ENCODE measurements at regions not wholly inside any gene's neighbourhood (a gene's known extent, or its start where the extent isn't known, plus 50 kb on each side); places are given as distances from the start of the nearest gene placed in this dataset.
"Not testable (repeated sequence)": the region's sequence is repeated elsewhere in the genome, so short reads cannot be mapped to it uniquely, and the experiment has no call there.

DNA sequence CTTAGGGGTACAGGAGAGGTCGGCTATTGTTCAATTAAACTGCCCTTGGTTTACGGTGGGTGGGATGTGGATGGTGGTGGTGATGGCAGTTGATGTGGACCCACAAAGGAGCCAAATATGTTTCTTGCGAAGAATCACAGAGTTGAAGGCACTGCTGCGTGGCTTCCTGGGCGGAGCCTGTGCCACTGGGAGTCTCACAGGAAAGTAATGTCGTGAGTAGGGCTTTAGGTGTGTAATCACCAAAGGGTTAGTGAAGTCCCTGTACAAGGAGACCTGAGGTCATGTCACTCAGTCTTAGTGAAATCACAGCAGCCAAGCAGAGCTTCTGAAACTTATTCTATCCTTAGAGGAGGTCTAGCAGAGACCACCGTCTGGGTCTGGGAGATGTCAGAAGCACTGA lies 215.3 kb downstream of the ANKRD36B start:
- no CpG with 5 or more reads among the region's 7 CpGs for WGBS (ENCODE audit: insufficient coverage)
- H3K9me3 ChIP-seq (ENCODE audit: control insufficient read depth, insufficient read depth, low read length); H3K9me3 Mint-ChIP-seq; H3K27ac ChIP-seq (ENCODE audit: low read length); H3K27me3 Mint-ChIP-seq (ENCODE audit: low read depth in 2 of 2); H3K4me1 ChIP-seq (ENCODE audit: control insufficient read depth, insufficient read depth, low read length); H3K4me3 Mint-ChIP-seq; H3K27ac Mint-ChIP-seq; H3K27me3 ChIP-seq (ENCODE audit: control insufficient read depth, insufficient read depth, low read length); H3K36me3 ChIP-seq (ENCODE audit: control insufficient read depth, insufficient read depth, low read length); DNase-seq; H3K4me3 ChIP-seq (ENCODE audit: low read length); intact Hi-C loops (cut with micrococcal nuclease); H3K4me1 Mint-ChIP-seq; H3K36me3 Mint-ChIP-seq; ATAC-seq: not testable (repeated sequence)

DNA sequence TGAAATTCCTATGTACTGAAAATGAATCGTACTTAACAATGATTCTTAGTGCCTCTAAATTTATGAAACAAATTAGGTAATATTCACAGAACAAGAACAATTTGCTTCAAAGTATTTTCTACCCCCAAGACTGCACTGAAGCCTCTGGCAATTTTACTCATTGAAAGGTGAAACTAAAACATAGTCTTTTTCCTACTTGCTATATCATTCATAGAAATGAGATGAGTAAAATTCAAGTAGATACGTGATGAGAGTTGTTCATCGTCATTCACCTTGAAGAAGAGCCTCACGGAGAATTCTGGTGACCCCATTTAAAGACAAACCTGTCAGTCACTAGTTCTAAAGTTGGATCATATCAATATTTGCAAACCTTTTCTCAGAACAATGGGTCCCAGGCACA lies 226.5 kb downstream of the ANKRD36B start:
- H3K27ac Mint-ChIP-seq, H3K4me3 Mint-ChIP-seq, H3K4me1 Mint-ChIP-seq: not testable (repeated sequence)

DNA sequence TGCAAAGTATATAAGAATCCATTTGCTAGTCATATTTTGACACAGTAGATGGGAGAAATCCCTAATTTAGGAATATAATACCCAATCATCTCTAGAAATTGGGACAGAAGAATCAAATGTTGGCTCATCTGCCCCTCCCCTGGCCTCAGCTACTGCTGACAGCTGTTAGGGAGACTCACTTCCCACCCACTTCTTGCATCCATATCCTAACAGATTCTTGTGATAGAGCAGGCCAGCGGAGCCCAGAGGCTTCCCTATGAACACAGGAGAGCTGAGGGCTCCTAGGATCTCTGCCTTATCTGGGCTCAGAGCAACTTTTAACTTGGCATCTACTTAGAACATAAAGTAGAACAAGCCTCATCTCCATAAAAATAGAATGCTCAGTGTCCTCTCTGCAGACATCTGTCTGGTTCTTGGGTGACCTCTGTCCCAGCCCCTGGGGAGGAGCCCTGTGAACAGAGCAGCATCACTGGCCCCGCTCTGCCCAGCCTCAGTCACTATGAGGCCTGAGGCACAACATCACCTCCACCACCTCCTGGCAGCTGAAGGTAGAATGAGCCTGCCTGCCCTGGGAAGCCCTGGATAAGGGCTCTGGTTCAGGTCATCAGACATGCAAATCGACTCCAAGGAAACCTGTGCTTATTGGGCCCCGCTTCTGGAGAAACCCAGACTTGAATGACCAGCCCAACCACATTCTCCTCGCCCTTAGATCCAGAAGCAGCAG lies 229.7 kb downstream of the ANKRD36B start:
- no peaks in the 10 kb centered on the region for H3K4me1 ChIP-seq (ENCODE audit: control insufficient read depth, insufficient read depth, low read length)
- H3K27me3 ChIP-seq (ENCODE audit: control insufficient read depth, insufficient read depth, low read length): peaks cover 4% of the 10 kb centered on the region
- no peak overlapping the region for H3K4me3 ChIP-seq (ENCODE audit: low read length)
- no peaks in the 10 kb centered on the region for H3K36me3 Mint-ChIP-seq
- H3K9me3 ChIP-seq (ENCODE audit: control insufficient read depth, insufficient read depth, low read length): no peaks in the 10 kb centered on the region
- DNase-seq (no peak), ATAC-seq (no peak)
- peaks cover 11 to 42% of the 10 kb centered on the region in 2 donors for H3K27me3 Mint-ChIP-seq (ENCODE audit: low read depth in 2 of 2)
- TF ChIP-seq, protein P1, sequence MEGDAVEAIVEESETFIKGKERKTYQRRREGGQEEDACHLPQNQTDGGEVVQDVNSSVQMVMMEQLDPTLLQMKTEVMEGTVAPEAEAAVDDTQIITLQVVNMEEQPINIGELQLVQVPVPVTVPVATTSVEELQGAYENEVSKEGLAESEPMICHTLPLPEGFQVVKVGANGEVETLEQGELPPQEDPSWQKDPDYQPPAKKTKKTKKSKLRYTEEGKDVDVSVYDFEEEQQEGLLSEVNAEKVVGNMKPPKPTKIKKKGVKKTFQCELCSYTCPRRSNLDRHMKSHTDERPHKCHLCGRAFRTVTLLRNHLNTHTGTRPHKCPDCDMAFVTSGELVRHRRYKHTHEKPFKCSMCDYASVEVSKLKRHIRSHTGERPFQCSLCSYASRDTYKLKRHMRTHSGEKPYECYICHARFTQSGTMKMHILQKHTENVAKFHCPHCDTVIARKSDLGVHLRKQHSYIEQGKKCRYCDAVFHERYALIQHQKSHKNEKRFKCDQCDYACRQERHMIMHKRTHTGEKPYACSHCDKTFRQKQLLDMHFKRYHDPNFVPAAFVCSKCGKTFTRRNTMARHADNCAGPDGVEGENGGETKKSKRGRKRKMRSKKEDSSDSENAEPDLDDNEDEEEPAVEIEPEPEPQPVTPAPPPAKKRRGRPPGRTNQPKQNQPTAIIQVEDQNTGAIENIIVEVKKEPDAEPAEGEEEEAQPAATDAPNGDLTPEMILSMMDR (IDR thresholded peaks at IDR 0.05): no peak
- H3K27ac Mint-ChIP-seq: no peak overlapping the region
- WGBS (ENCODE audit: insufficient coverage): 84% methylated on average over 2 of the region's 5 CpGs
- no peaks in the 10 kb centered on the region for H3K9me3 Mint-ChIP-seq
- intact Hi-C loops (cut with micrococcal nuclease): no loop called here
- H3K4me3 Mint-ChIP-seq: no peak overlapping the region
- no peaks in the 10 kb centered on the region for H3K4me1 Mint-ChIP-seq
- H3K36me3 ChIP-seq (ENCODE audit: control insufficient read depth, insufficient read depth, low read length): no peaks in the 10 kb centered on the region
- no peak overlapping the region for H3K27ac ChIP-seq (ENCODE audit: low read length)

More for the DNA sequence above, 226.5 kb downstream of the ANKRD36B start:
- H3K4me1 ChIP-seq (ENCODE audit: control insufficient read depth, insufficient read depth, low read length); H3K36me3 ChIP-seq (ENCODE audit: control insufficient read depth, insufficient read depth, low read length); H3K9me3 ChIP-seq (ENCODE audit: control insufficient read depth, insufficient read depth, low read length); H3K27ac ChIP-seq (ENCODE audit: low read length); H3K4me3 ChIP-seq (ENCODE audit: low read length); DNase-seq; intact Hi-C loops (cut with micrococcal nuclease); H3K27me3 ChIP-seq (ENCODE audit: control insufficient read depth, insufficient read depth, low read length); ATAC-seq; H3K36me3 Mint-ChIP-seq; H3K9me3 Mint-ChIP-seq: not testable (repeated sequence)
- no CpG with 5 or more reads among the region's 4 CpGs for WGBS (ENCODE audit: insufficient coverage)
- H3K27me3 Mint-ChIP-seq (ENCODE audit: low read depth in 2 of 2): peaks cover 7 to 15% of the 10 kb centered on the region in 2 donors

DNA sequence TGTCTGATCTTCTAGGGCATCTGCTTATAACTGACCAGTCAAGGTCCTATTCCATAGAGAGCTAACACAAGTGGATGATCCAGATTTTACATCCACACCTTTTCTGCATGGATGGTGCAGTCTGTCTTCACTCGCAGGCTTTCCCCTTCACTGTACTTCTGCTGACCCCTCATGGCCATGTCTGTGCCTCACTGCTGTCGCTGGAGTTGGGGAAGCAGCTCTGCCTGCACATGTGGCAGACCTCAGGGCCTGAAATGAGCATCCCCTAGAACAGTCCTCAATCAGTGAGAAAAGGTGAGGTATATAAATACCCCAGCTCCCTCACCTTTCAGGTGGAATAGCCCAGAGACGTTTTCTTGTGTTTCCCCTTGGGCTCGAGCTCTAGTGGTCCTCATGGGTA lies 233.8 kb downstream of the ANKRD36B start:
- Mint-ChIP-seq H3K9me3 (no peaks in the 10 kb centered on the region), H3K27me3 (ENCODE audit: low read depth in 2 of 2) (peaks cover 21 to 76% of the 10 kb centered on the region in 2 donors), H3K27ac (no peak overlapping the region), H3K4me3 (no peak overlapping the region), H3K36me3 (no peaks in the 10 kb centered on the region), H3K4me1 (no peaks in the 10 kb centered on the region)
- no peaks in the 10 kb centered on the region for H3K4me1 ChIP-seq (ENCODE audit: control insufficient read depth, insufficient read depth, low read length)
- H3K27ac ChIP-seq (ENCODE audit: low read length): no peak overlapping the region
- DNase-seq (no peak), ATAC-seq (no peak)
- no peak overlapping the region for H3K4me3 ChIP-seq (ENCODE audit: low read length)
- 80% methylated on average over 4 of the region's 4 CpGs for WGBS (ENCODE audit: insufficient coverage)
- no peaks in the 10 kb centered on the region for H3K9me3 ChIP-seq (ENCODE audit: control insufficient read depth, insufficient read depth, low read length)
- peaks cover 4% of the 10 kb centered on the region for H3K27me3 ChIP-seq (ENCODE audit: control insufficient read depth, insufficient read depth, low read length)
- TF ChIP-seq, protein P1 (IDR thresholded peaks at IDR 0.05): no peak
- H3K36me3 ChIP-seq (ENCODE audit: control insufficient read depth, insufficient read depth, low read length): no peaks in the 10 kb centered on the region
- intact Hi-C loops (cut with micrococcal nuclease): no loop called here

Data from natural killer cell (primary cell).